ENCODE measurements at regions not wholly inside any gene's neighbourhood (a gene's known extent, or its start where the extent isn't known, plus 50 kb on each side); places are given as distances from the start of the nearest gene placed in this dataset.
"Not testable (repeated sequence)": the region's sequence is repeated elsewhere in the genome, so short reads cannot be mapped to it uniquely, and the experiment has no call there.

- no peaks in the 10 kb centered on the region for H4K20me1 ChIP-seq (ENCODE audit: insufficient read depth, low read length, poor library complexity, severe bottlenecking)
- H3K36me3 ChIP-seq (ENCODE audit: insufficient read depth, low read length), result no peaks in the 10 kb centered on the region
- no peak overlapping the region for H3K4me3 ChIP-seq (ENCODE audit: low read length, poor library complexity, severe bottlenecking)
- TF ChIP-seq CTCF (conservative IDR thresholded peaks at IDR 0.05; ENCODE audit: low read length) (no peak), EZH2phosphoT487 (IDR thresholded peaks at IDR 0.05; ENCODE audit: borderline replicate concordance) (no peak)
- H3K4me1 ChIP-seq (ENCODE audit: insufficient read depth, low read length, poor library complexity, severe bottlenecking), result peaks cover 23% of the 10 kb centered on the region
- H3K79me2 ChIP-seq (ENCODE audit: insufficient read depth, low read length), result no peaks in the 10 kb centered on the region
- H2AFZ ChIP-seq (ENCODE audit: low read length), result no peak overlapping the region
- H3K9me2 ChIP-seq (replicated peaks; ENCODE audit: low read depth, low read length), result no peaks in the 10 kb centered on the region
- H3K9me3 ChIP-seq (ENCODE audit: insufficient read depth, low read depth, low read length), result no peaks in the 10 kb centered on the region
- H3K4me2 ChIP-seq (ENCODE audit: low read depth, low read length, poor library complexity, severe bottlenecking), result no peak overlapping the region
- no peak overlapping the region for H3K9ac ChIP-seq (ENCODE audit: low read depth, low read length, poor library complexity, severe bottlenecking)
- H3K27me3 ChIP-seq (ENCODE audit: insufficient read depth, low read length, poor library complexity, severe bottlenecking), result no peaks in the 10 kb centered on the region
- H3F3A ChIP-seq (ENCODE audit: low read depth), result no peaks in the 10 kb centered on the region
These were observed 109.1 kb downstream of the AKAP11 start for GRCh38 chr13:42381165-42381425.

GRCh38 chr13:42381426-42381825 lies 109.5 kb downstream of the AKAP11 start:
- not testable (repeated sequence) for H3K9me2 ChIP-seq (replicated peaks; ENCODE audit: low read depth, low read length); H3K79me2 ChIP-seq (ENCODE audit: insufficient read depth, low read length); H3F3A ChIP-seq (ENCODE audit: low read depth); H3K9me3 ChIP-seq (ENCODE audit: insufficient read depth, low read depth, low read length); H3K4me2 ChIP-seq (ENCODE audit: low read depth, low read length, poor library complexity, severe bottlenecking); H3K9ac ChIP-seq (ENCODE audit: low read depth, low read length, poor library complexity, severe bottlenecking); H2AFZ ChIP-seq (ENCODE audit: low read length); H3K36me3 ChIP-seq (ENCODE audit: insufficient read depth, low read length); H3K4me3 ChIP-seq (ENCODE audit: low read length, poor library complexity, severe bottlenecking); H3K27me3 ChIP-seq (ENCODE audit: insufficient read depth, low read length, poor library complexity, severe bottlenecking); H4K20me1 ChIP-seq (ENCODE audit: insufficient read depth, low read length, poor library complexity, severe bottlenecking)
- peaks cover 21% of the 10 kb centered on the region for H3K4me1 ChIP-seq (ENCODE audit: insufficient read depth, low read length, poor library complexity, severe bottlenecking)

GRCh38 chr13:42383025-42383424 lies 111.1 kb downstream of the AKAP11 start:
- Histone ChIP-seq H3K79me2 (ENCODE audit: insufficient read depth, low read length) (no peaks in the 10 kb centered on the region), H2AFZ (ENCODE audit: low read length) (no peak overlapping the region), H3F3A (ENCODE audit: low read depth) (no peaks in the 10 kb centered on the region), H3K36me3 (ENCODE audit: insufficient read depth, low read length) (no peaks in the 10 kb centered on the region), H3K9ac (ENCODE audit: low read depth, low read length, poor library complexity, severe bottlenecking) (no peak overlapping the region), H3K9me3 (ENCODE audit: insufficient read depth, low read depth, low read length) (no peaks in the 10 kb centered on the region), H3K4me2 (ENCODE audit: low read depth, low read length, poor library complexity, severe bottlenecking) (no peak overlapping the region), H4K20me1 (ENCODE audit: insufficient read depth, low read length, poor library complexity, severe bottlenecking) (no peaks in the 10 kb centered on the region), H3K9me2 (replicated peaks; ENCODE audit: low read depth, low read length) (no peaks in the 10 kb centered on the region), H3K4me1 (ENCODE audit: insufficient read depth, low read length, poor library complexity, severe bottlenecking) (peaks cover 19% of the 10 kb centered on the region), H3K4me3 (ENCODE audit: low read length, poor library complexity, severe bottlenecking) (no peak overlapping the region), H3K27me3 (ENCODE audit: insufficient read depth, low read length, poor library complexity, severe bottlenecking) (no peaks in the 10 kb centered on the region)
- TF ChIP-seq EZH2phosphoT487 (IDR thresholded peaks at IDR 0.05; ENCODE audit: borderline replicate concordance) (no peak), CTCF (conservative IDR thresholded peaks at IDR 0.05; ENCODE audit: low read length) (no peak)

GRCh38 chr13:42384265-42384664 lies 112.3 kb downstream of the AKAP11 start:
- Histone ChIP-seq H3K4me1 (ENCODE audit: insufficient read depth, low read length, poor library complexity, severe bottlenecking) (peaks cover 23% of the 10 kb centered on the region), H2AFZ (ENCODE audit: low read length) (no peak overlapping the region), H3K9me2 (replicated peaks; ENCODE audit: low read depth, low read length) (no peaks in the 10 kb centered on the region)

More at GRCh38 chr13:42384265-42384664, 112.3 kb downstream of the AKAP11 start:
- Histone ChIP-seq H3K4me2 (ENCODE audit: low read depth, low read length, poor library complexity, severe bottlenecking) (no peak overlapping the region), H4K20me1 (ENCODE audit: insufficient read depth, low read length, poor library complexity, severe bottlenecking) (no peaks in the 10 kb centered on the region), H3K9ac (ENCODE audit: low read depth, low read length, poor library complexity, severe bottlenecking) (no peak overlapping the region), H3K27me3 (ENCODE audit: insufficient read depth, low read length, poor library complexity, severe bottlenecking) (no peaks in the 10 kb centered on the region), H3K4me3 (ENCODE audit: low read length, poor library complexity, severe bottlenecking) (no peak overlapping the region), H3K79me2 (ENCODE audit: insufficient read depth, low read length) (no peaks in the 10 kb centered on the region), H3K9me3 (ENCODE audit: insufficient read depth, low read depth, low read length) (no peaks in the 10 kb centered on the region), H3F3A (ENCODE audit: low read depth) (no peaks in the 10 kb centered on the region), H3K36me3 (ENCODE audit: insufficient read depth, low read length) (no peaks in the 10 kb centered on the region)
- no peak for TF ChIP-seq EZH2phosphoT487 (IDR thresholded peaks at IDR 0.05; ENCODE audit: borderline replicate concordance)
- TF ChIP-seq CTCF (conservative IDR thresholded peaks at IDR 0.05; ENCODE audit: low read length), result no peak

Measured in Loucy (cell line).